ENCODE measurements at regions not wholly inside any gene's neighbourhood (a gene's known extent, or its start where the extent isn't known, plus 50 kb on each side); places are given as distances from the start of the nearest gene placed in this dataset.

DNA sequence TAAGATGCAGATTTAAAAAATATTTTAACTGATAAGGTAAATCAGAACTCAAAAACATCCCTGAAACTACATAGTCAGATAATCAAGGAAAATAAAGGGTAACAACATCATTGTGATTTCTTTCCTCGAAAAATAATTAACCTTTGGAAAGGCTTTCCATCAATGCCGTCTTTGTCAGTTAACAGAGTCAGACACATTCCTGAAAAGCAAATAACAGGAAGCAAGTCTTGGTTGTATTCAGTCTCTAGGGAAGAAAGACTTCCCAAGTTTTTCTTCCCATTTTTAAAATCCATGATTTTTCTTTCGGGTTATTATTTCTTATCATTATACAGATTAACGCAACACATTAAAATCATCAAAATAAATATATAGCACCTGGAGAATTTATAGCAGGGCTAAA is 256.4 kb upstream of the CDH6 start:
- TF ChIP-seq, protein P1, sequence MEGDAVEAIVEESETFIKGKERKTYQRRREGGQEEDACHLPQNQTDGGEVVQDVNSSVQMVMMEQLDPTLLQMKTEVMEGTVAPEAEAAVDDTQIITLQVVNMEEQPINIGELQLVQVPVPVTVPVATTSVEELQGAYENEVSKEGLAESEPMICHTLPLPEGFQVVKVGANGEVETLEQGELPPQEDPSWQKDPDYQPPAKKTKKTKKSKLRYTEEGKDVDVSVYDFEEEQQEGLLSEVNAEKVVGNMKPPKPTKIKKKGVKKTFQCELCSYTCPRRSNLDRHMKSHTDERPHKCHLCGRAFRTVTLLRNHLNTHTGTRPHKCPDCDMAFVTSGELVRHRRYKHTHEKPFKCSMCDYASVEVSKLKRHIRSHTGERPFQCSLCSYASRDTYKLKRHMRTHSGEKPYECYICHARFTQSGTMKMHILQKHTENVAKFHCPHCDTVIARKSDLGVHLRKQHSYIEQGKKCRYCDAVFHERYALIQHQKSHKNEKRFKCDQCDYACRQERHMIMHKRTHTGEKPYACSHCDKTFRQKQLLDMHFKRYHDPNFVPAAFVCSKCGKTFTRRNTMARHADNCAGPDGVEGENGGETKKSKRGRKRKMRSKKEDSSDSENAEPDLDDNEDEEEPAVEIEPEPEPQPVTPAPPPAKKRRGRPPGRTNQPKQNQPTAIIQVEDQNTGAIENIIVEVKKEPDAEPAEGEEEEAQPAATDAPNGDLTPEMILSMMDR (IDR thresholded peaks at IDR 0.05), result no peak
- no peaks in the 10 kb centered on the region for H3K4me1 Mint-ChIP-seq (ENCODE audit: low read depth)
- DNase-seq (no peak), ATAC-seq (no peak)
- ChIA-PET CTCF (no interaction called here), POLR2A (no interaction called here)
- H3K27me3 Mint-ChIP-seq, result no peaks in the 10 kb centered on the region
- no peak overlapping the region for H3K4me3 Mint-ChIP-seq
- no peak overlapping the region for H3K27ac Mint-ChIP-seq
- intact Hi-C loops (cut with micrococcal nuclease), result no loop called here
- H3K9me3 Mint-ChIP-seq, result no peaks in the 10 kb centered on the region
- H3K36me3 Mint-ChIP-seq (ENCODE audit: low read depth), result no peaks in the 10 kb centered on the region

DNA sequence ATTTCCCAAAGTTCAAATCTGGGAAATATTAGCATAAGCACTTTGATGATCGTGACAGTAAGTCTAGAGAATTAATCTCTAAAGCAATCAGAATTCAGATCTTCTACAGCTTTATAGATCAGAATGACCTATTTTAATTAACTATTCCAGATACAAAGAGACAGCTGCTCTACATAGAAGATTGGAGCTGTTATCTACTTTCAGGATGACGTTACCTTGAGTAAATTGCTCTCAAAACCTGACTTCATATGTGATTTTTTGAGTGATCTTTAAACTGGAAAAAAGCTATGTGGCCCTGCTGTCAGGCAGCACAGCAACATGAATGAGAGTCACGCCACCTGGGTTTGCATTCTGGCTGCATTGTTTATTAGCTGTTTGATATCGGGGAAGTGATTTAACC is 259.9 kb upstream of the CDH6 start:
- ChIA-PET POLR2A (no interaction called here), CTCF (no interaction called here)
- intact Hi-C loops (cut with micrococcal nuclease), result no loop called here
- ATAC-seq, result no peak
- H3K9me3 Mint-ChIP-seq, result peaks cover 2% of the 10 kb centered on the region
- H3K27me3 Mint-ChIP-seq, result no peaks in the 10 kb centered on the region
- no peaks in the 10 kb centered on the region for H3K36me3 Mint-ChIP-seq (ENCODE audit: low read depth)
- TF ChIP-seq, protein P1 (IDR thresholded peaks at IDR 0.05), result no peak
- H3K27ac Mint-ChIP-seq, result no peak overlapping the region
- H3K4me1 Mint-ChIP-seq (ENCODE audit: low read depth), result no peaks in the 10 kb centered on the region
- DNase-seq, result no peak
- H3K4me3 Mint-ChIP-seq, result no peak overlapping the region

DNA sequence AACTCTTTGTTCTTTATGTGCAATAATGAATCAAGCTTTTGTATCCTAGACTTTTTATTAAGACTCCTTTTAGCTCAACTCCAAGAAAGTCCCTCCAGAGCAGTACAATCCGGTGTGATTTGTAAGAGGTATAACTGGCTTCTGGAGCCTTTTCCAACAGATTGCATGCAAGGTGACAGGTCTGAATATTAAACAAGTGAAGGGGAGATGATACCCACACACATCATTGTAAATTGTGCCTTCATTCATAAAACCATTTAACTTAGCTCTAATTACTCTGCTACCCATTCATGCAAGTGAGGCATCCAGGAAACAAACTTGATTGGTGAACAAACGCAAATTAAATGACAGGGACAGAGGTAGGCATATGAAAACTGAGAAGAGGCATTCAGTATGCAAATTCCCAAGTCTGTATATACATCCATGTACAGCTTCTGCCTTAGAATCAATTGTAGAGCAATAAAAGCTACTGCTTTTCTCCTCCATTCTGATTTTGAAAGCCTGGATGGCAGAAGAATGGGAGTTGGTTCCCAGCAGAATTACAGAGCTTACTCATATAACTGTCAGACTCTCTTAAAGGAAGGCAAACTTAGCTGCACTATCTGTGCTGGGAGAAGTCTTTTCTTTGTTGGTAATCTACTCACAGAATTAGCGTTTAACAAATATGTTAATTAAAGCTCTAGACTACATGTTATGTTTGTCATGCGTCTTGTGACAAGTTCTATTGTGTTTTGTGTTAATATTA is 261.0 kb upstream of the CDH6 start:
- no peaks in the 10 kb centered on the region for H3K4me1 Mint-ChIP-seq (ENCODE audit: low read depth)
- POLR2A ChIA-PET, result no interaction called here
- intact Hi-C loops (cut with micrococcal nuclease), result no loop called here

DNA sequence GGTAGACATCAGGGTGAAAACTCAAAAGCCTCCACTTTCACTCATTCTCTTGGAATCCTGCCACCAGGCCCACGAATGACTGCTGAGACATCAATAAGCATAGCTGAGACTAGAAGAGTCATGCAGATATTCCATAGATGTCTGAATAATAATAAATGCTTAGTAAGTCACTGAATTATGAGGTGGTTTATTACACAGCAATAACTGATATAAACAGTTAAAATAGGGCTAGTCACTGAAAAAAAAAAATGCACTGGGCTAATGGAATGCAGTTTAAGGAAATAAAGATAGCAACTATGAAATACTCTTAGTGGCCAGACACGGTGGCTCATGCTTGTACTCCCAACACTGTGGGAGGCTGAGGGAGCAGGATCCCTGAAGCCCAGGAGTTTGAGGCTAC is 262.8 kb upstream of the CDH6 start:
- no peak for ATAC-seq
- TF ChIP-seq, protein P1 (IDR thresholded peaks at IDR 0.05), result no peak
- intact Hi-C loops (cut with micrococcal nuclease), result no loop called here
- DNase-seq, result no peak
- CTCF ChIA-PET, result no interaction called here
- no peak overlapping the region for H3K4me3 Mint-ChIP-seq
- peaks cover 2% of the 10 kb centered on the region for H3K9me3 Mint-ChIP-seq
- no peaks in the 10 kb centered on the region for H3K4me1 Mint-ChIP-seq (ENCODE audit: low read depth)
- no peaks in the 10 kb centered on the region for H3K27me3 Mint-ChIP-seq
- no peak overlapping the region for H3K27ac Mint-ChIP-seq
- no peaks in the 10 kb centered on the region for H3K36me3 Mint-ChIP-seq (ENCODE audit: low read depth)
- POLR2A ChIA-PET, result no interaction called here

More for the DNA sequence above, 261.0 kb upstream of the CDH6 start:
- TF ChIP-seq, protein P1 (IDR thresholded peaks at IDR 0.05), result no peak
- ATAC-seq (no peak), DNase-seq (no peak)
- Mint-ChIP-seq H3K4me3 (no peak overlapping the region), H3K9me3 (peaks cover 2% of the 10 kb centered on the region), H3K36me3 (ENCODE audit: low read depth) (no peaks in the 10 kb centered on the region), H3K27ac (no peak overlapping the region), H3K27me3 (no peaks in the 10 kb centered on the region)
- CTCF ChIA-PET, result no interaction called here

GRCh38 chr5:30928956-30929355 is 264.5 kb upstream of the CDH6 start:
- ChIA-PET POLR2A (no interaction called here), CTCF (no interaction called here)
- Mint-ChIP-seq H3K9me3 (peaks cover 4% of the 10 kb centered on the region), H3K27me3 (no peaks in the 10 kb centered on the region), H3K4me3 (no peak overlapping the region), H3K4me1 (ENCODE audit: low read depth) (no peaks in the 10 kb centered on the region), H3K27ac (no peak overlapping the region), H3K36me3 (ENCODE audit: low read depth) (no peaks in the 10 kb centered on the region)
- DNase-seq (no peak), ATAC-seq (no peak)
- TF ChIP-seq, protein P1 (IDR thresholded peaks at IDR 0.05), result no peak
- intact Hi-C loops (cut with micrococcal nuclease), result no loop called here
